GM12874 (cell line): ENCODE measurements at regions not wholly inside any gene's neighbourhood (a gene's known extent, or its start where the extent isn't known, plus 50 kb on each side); places are given as distances from the start of the nearest gene placed in this dataset.
A peak's percentile ranks its signal among the peaks of the same experiment; 100 is the strongest.

ENCODE experiments used
- CTCF ChIP-seq: IDR thresholded peaks from 2 replicates; pipeline ENCODE4 v1.5.1; 2011; ENCODE audit warnings: low read depth, mild to moderate bottlenecking, control low read depth, low read length, moderate library complexity; ENCODE audit not compliant: insufficient read depth

DNA sequence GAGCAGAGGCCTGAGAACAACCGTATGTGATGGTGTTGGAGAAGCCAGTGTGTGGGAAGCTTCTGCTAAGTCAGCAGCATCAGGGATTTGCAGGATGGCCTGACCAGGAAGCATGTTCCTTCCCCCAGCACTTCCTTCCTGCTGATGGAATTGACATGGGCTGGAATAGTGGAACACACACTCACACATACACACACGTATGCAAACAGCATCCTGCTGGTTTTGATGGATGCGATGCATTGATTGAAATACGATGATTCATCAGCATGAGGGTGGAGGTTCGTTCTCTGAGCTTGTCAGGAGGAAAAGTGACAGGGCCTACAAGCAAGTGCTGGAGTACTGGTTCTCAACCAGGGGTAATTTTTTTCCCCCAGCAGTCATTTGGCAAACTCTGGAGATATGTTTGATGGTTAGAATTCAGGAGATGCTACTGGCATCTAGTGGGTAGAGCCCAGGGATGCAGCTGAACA, 229.1 kb downstream of the NFATC2 start:
- no peak for TF ChIP-seq CTCF

- no peak for TF ChIP-seq CTCF
Observed at GRCh38 chr20:51312480-51312783, 230.1 kb downstream of the NFATC2 start.

DNA sequence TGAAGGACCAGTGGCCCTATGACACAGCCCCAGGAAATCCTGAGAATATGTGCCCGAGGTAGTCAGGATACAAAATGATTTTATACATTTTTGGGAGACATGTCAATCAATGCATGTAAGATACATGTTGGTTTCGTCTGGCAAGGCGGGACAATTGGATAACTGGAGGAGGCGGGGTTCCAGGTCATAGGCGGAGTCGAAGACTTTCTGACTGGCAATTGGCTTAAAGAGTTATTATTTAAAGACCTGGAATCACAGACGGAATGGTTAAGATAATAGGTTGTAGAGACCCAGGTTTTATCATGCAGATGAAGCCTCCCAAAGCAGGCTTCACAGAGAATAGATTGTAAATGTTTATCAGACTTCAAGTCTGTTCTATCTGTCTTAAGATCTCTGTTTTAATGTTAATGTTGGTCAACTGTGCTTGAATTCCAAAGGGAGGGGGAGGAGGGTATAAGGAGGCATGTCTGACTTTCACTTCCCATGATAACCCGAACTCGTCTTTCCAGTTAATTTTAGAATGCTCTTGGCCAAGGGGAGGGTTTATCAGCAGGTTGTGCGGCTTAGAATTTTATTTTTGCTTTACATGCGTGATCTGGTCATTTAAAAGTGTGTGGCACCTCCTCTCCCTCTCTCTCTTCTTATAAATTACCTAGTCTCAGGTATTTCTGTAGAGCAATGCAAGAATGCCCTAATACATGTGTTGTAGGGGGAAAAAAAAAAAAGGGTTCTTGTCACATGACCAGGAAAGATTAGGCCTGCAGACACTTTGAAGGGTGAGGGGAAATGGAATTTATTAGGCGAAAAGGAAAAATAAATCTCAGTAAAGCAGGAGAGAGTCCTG, 230.7 kb downstream of the NFATC2 start:
- no peak for TF ChIP-seq CTCF

DNA sequence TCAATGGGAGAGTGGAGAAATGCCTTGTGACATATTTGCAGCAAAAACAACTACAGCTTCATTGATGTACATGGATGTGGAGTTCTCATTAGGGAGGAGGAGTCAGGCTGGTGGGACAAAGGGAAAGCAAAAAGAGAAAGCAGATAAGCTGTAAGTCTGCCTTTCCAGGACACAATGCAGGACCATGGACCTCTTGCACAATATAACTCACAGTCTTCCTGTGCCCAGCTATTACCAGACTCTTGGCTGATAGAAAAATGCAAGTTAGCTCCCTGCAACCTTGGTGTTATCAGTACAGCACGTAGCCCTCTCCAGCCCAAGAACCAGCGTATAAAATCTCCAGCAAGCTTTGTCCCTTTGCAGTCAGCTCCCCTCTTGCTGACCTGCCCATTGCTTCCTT, 232.3 kb downstream of the NFATC2 start:
- TF ChIP-seq CTCF, result no peak

DNA sequence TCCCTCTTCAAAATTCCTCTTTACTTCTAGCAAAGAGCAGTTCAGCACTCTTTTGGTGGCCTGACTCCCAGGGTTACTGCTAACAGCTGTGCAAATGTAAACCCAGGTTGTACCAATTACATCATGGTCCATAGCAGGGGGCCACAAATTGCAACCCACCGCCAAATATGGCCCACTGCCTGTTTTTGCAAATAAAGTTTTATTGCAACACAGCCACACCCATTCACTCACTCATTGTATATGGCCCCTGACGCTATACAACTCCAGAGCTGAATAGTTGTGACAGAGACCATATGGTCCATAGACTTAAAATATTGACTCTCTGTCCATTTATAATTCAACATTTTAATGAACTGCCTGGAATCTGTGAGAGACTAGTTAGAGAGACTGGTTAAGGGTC, 233.4 kb downstream of the NFATC2 start:
- TF ChIP-seq CTCF, result no peak

DNA sequence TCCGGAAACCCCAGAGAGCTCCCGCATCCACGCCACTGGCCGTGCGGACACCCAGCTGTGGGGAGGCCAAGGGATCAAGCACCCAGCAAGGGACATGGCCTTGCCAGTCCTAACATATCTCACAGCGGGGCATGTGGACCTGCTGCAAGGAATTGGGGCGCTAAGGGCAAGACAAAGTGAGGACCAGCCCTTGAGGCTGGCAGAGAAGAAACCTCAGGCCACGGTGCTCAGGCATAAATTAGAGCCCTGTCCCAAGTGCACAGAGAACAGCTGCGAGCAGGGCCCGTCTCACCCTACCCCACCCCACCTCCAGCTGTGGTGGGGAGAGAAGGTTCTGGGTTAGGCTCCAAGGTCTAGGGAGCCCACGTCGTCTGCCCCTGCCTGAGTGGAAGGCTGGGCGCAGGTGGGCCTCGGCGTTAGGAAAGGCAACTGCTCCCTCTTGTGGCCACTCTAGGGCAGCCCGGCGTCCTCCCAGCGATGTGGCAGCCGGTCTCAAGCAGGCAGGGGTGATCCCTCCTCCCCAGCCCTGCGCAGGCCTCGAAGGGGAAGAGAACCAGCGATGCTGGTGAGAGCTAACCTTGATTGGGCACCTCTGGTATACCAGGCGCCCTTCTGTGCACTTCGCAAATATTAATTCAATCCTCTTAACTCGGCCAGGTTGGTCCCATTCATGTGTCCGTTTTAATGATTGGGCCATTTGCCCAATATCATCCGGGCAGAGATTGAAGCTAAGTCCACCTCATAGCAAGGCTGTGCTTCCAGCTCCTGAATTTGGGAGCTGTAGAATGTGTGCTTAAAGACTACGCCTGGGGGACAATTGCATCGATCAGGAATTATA, 235.8 kb downstream of the NFATC2 start:
- TF ChIP-seq CTCF, result peak; percentile 94

GRCh38 chr20:51306081-51306480, 236.4 kb downstream of the NFATC2 start:
- TF ChIP-seq CTCF, result no peak
